GM19239 (cell line): ENCODE measurements at regions not wholly inside any gene's neighbourhood (a gene's known extent, or its start where the extent isn't known, plus 50 kb on each side); places are given as distances from the start of the nearest gene placed in this dataset.

Source experiments
- DNase-seq: peaks from one replicate; pipeline ENCODE4 v3.0.0; 2011; ENCODE audit warnings: low spot score; ENCODE audit not compliant: insufficient read length
- FAIRE-seq: peaks from 2 replicates; lab custom pipeline; 2011; peaks lifted over from hg19 to GRCh38; lab: Jason Lieb, UNC

DNA sequence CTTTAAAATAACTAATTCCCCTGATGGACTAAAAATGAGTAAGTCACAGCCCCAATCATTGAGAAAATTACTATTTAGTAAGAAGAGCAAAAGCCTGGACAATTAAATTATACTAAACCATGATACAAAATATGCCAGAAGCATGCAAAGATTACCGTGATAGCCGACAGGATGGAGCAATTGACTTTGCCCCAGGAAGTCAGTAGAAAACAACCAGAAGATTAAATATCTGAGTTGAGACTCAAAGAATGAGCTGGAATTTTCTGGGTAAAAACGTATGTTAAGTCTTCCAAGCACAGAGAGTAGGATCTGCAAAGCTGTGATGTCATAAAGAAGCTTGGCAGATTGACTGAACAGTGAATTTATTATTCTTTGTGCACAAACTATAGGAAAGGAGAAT is 816.1 kb upstream of the TENM3 start:
- no peak for FAIRE-seq
- no peak for DNase-seq

DNA sequence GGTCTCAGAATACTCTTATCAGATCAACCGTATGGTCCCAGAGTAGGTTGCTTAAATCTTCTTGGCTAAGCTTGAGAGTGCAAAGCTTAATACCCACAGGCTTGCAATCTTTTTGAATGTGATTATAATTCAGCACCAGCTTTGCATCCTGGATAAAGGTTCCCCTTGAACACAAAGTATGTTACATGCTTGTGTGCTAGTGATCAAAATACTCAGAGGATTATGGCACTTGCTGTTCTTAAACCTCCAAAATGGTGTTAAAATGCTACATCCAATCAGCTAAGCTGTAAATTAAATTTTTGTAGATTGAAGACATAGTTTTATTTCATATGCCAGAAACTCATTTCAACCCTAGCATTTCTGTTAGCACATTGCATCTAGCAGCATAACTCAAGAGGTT is 812.2 kb upstream of the TENM3 start:
- FAIRE-seq (no peak), DNase-seq (no peak)

DNA sequence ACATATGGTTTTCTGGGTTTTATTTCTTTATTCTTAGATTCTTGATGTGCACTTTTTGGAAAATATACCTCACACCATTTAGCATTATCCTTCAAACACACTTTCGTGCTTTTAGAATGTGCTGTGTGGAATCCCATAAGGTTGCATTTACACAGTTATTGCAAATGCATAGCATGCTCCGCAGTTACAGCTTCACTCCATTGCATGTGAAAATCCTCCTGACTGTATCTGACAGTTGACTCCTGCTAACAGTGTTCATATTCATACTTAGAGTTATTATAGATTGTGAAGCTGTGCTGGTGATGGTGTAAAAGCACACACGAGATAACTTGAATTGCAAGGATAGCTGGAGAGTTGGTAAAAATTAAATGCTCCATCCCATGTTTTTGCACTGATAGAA is 811.5 kb upstream of the TENM3 start:
- no peak for DNase-seq
- no peak for FAIRE-seq

DNA sequence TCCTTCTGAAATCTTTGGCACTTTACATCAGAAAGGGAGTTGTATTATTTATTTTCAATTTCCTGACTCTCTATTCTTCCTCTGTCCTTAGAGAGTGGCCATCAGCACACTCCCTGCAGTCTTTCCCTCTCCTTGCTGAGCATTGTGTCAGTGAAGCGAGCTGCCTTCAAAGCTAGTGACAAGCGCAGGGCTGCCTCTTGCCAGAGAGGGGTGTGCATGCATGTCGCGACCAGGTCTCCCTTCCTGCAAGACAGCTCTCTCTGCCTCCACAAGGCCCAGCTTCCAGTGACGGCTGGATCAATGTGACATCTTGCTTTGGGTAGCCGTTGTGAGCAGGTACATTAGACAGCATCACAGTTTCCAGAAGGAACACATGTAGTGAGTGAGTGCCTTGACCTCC is 810.9 kb upstream of the TENM3 start:
- no peak for DNase-seq
- no peak for FAIRE-seq

DNA sequence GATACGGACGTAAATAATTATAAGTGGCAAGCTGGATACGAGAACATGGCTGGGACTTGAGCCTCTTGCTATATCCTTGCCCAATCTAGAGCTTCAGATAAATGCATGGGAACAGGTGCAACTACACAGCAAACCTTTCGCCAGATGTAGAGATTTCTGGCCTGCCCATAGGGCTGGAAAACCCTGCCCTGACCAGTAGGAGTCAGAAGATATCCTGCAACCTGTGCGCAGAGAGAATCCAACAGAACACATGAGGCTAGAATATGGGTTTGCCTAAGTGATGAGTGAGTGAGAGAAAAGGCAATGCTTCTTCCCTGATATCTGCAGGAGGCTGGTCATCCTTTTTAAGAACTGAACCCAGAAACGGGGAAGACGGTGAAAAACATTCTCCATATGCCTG is 805.3 kb upstream of the TENM3 start:
- FAIRE-seq (no peak), DNase-seq (no peak)

DNA sequence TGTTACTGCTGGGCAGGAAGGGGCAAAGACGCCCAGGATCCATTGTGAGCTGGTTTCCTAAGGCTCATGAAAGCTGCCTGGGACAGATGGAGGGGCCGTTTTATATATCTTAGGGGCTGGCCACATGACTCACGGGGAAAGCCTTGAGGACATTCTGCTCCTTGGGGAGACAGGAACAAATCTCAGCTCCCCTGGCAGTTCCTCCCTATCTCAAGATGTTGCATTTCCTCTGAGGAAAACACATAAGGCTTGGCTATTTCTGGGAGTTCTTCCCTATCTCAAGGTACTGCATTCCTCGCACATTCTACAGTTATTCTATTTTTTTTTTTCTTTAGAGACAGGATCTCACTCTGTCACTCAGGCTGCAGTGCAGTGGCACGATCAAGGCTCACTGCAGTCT is 804.6 kb upstream of the TENM3 start:
- no peak for DNase-seq
- no peak for FAIRE-seq

DNA sequence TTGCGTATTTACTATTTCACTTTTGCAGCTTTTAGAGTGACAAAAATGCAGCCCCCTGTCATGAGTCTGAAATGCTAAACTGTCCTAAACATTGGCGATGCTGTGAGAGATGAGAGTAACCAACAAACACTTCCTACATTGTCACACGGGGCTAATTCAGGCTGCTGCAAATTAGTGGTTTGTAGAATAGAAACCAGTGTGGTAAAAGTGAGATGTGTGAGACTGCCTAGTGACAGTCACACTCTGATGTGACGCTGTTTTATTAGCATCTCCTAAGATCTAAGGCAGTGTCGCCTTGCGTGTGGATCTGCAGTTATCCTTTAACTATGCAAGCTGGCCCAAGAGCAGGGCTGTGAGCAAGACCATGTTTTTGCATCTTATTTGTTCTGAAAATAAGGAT is 800.2 kb upstream of the TENM3 start:
- no peak for FAIRE-seq

DNA sequence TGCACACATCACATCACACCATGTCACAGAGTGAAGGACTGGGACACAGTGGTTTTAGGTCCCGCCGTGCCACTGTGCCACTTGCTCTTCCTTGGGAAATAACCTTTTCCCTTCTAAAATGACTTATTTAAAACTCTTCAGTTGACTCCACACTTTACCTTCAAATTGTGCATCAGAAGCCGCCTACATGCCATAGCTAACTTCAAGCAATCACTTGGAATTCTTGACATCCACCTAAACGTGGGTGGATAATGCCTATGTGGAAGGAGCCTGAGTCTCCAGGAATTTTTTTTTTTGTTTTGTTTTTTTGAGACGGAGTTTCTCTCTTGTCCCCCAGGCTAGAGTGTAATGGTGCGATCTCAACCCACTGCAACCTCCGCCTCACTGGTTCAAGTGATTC is 777.4 kb upstream of the TENM3 start:
- DNase-seq (no peak), FAIRE-seq (no peak)

More for the DNA sequence above, 800.2 kb upstream of the TENM3 start:
- no peak for DNase-seq

DNA sequence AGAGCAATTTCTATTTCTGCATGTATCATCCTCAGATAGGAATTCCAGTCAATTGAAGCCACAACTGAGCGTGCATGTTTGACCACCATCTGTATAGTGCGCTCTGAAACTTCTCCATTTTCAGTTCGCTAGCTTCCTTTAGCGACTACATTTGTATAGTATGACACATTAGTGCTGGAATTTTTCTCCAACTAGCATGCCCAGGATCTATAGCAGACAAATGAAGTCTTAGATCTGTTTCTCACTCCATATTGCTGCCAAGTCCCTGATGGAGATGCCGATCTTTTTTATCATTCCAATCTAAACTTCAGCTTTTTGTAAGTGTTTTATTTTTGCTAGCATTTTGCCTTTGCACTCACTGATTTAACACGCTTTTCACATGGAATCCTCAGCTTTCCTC is 774.8 kb upstream of the TENM3 start:
- FAIRE-seq: no peak

DNA sequence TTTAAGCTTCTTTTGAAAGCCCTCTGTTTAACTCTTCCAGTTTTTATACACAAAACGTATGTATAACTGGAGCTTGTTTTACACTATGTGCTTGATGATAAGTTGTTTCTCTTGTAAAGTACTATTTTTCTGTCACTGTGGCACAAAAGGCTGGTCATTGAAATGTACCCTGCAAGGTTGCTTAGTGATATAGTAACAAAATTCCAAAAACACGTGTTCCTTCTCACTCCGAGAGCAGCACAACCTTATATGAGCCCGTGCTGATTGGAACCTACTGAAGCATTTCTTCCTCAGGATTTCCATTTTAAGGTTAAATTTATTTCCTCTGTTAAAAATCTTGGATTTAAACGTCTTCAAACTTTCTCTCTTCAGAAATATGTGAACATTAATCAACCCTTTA is 772.9 kb upstream of the TENM3 start:
- FAIRE-seq (no peak), DNase-seq (no peak)

More for the DNA sequence above, 774.8 kb upstream of the TENM3 start:
- no peak for DNase-seq

DNA sequence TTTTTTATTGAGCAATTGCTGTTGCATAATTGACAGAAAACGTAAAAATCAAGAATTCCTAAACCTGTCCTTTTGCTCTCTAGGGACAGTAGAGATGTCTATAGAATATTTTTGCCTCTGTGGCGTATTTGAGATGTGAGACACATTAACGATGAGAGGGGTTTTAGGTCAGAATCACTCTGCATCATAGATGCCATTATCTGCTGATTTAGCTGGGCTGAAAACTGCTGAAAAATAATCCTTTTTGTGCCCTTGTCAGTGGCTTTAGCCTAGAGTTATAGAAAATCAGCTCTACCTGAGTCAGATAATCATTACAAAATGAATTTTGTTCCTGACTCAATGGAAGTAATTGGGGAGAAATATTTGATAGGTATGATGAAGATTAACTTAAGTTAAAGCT is 767.8 kb upstream of the TENM3 start:
- FAIRE-seq (no peak), DNase-seq (no peak)

DNA sequence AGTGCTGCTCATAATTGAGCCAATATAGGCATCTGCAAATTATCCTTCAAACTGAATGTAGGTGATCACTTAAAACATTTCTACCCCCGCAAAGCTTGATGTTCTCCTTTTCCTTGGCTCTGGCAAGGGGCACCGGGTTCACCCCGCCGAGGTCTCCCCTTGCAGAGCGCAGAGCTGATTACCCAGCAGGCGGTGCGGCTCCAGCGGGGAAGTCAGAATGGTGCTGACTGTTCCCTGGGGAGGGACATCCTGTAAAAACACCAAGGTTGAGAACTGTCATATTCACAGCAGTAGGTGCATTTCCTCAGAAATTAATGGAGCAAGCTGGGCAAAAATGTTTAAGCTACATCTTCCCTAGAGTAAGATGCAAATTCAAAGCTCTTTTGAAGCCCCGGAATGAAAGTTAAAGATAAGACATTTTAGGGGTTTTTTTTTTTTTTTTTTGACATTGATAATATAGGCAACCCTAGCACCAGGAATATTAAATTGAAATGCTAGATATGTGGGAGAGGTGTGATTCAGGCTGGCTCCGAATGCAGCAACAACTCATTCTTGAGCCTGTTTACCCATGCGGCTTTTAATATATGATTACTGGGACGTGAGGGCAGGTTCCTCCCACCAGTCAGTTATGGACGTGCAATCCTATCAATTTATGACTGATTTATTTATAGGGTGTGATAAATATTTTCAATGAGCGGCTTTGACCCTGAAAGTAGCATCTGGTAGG is 767.3 kb upstream of the TENM3 start:
- FAIRE-seq (no peak), DNase-seq (no peak)

DNA sequence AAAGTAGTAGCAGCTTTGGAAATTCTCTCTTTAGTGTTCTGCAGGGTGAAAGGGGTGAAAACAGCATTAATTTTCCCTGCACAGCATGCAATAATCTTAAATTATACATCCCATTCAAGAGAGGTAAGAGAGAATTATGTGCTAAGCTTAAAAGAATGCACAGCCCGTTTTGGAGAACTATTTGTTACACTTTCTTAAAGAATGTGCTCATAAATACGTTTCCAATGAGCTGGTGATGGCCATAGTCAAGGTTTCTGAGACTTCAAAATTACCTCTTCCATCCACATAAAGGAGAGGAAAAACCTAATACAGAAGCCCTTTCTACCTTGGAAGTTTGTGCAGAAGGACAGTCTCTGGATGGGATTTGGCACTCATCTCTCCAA is 766.7 kb upstream of the TENM3 start:
- DNase-seq (no peak), FAIRE-seq (no peak)

DNA sequence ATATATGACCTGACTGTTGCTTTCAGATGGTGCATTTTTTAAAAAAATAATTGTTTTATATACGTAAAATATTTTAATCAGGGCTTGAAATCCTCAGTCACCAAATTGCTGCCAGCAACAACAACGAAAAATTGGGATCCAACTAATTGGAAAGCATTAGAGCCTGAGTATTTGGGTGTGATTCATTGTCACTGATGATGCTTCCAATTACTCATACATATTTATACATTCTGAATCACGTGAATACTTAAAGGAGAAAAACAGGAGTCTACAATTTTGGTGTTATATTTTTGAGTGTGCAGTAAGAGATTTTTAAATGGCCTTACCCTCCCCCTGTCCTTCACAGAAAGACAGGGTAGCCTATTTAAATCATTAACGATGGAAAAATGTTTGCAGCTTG is 765.6 kb upstream of the TENM3 start:
- DNase-seq (no peak), FAIRE-seq (no peak)

DNA sequence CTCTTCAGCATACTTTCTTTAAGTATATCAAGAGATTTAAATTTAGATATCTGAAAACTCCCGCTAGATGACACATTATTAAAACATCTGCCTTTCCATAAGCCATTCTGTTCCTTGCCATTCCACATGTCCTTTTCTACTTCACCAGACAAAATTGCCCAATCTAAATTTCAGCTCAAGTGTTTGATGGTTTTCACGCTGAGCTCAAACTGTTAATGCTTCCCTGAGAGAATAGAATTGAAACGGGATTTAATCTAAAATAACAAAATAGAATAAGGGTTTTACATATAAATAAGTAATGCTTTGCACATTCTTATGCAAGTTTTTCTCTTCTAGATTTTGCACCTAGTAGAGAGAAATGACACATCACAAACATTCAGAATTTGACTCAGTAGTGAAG is 764.5 kb upstream of the TENM3 start:
- no peak for DNase-seq

DNA sequence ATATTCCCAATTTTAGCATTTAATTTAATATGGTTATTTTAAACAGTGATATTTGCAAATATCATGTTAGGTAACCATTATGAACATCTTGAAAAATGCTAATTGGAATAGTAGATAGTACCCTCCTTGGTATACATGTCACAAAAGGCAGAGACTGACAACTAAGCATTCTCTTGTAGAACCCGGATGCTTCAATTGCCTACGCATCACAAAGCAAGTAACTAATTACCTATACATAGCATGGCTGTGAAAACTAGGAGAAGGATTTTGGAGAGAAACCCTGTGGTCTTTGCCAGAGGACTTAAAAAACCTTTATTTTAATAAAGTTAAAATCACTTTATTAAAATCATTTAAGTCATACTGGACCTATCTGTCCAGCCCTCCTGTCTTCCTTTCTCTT is 764.1 kb upstream of the TENM3 start:
- FAIRE-seq (no peak), DNase-seq (no peak)

More for the DNA sequence above, 764.5 kb upstream of the TENM3 start:
- no peak for FAIRE-seq

DNA sequence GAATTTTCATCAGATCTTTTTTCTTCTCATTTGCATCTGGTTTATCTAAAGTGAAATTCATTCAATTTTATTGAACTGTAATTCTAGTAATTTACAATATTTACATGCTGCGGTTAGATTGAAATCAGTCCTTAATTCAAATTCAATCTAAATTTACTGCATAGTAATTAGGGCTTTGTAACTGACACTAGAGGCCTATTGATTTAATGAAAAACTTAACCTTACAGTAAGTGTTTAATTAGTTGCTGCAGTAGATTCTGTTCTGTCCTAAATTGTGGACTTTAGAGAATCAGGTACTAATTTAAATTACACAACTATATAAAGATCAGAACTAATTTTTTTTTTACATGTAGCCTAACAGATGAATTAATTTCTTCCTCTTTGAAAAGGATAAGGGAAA is 758.8 kb upstream of the TENM3 start:
- no peak for FAIRE-seq
- DNase-seq: no peak

DNA sequence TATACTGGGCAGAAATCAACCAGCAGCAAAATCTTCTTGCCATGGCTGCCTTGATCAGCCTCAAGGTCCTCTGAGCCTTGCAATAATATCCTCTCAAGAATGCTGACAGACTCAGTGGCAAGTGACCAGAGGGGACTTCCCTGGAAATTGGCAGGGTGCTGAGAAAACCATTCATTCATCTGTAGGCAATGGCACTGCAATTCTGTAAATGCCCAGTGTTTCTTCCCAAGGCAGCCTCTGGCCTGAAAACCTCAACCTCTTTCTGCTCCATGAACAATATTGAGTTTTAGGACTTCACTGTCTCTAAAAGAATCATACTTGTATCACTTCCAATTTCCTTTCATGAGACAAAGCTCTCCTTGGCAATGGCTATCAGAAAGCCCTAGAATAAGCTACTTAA is 754.3 kb upstream of the TENM3 start:
- DNase-seq (no peak), FAIRE-seq (no peak)

DNA sequence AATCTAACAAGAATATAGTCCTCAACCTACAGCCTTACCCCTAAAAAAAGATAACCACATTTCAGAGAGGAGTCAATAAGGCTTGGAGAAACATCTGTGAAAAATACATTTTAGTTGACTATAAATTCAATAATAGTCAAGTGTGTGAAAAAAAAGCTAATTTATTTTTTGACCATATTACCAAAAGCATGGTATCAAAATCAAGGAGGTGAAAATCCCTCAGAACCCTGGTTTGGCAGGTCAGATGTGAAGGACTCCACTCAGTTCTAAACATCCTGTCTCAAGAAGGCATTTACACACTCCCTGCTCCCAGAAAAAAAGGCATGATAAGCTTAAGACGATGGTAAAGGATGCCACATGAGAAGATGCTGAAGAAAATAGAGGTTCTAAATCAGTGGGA is 745.1 kb upstream of the TENM3 start:
- DNase-seq (no peak), FAIRE-seq (no peak)

DNA sequence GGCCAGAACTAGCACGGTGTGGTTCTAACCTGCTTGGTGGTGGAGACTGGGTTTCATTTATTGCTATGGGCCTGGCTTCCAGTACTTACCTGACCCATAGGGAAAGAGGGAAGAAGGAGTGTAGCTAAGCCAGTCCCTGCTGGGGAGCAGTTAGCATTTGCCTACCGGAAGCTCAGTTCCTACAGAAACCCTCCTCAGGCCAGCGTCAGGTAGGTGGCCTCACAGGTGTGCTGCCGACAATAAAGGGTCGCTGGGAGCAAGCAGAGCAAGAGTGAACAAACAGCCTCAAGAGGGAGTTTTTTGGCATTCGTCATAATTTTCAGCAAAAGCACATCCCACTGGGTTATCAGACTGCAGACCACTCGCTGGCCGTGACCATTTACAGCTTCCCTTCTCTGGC is 740.6 kb upstream of the TENM3 start:
- FAIRE-seq (no peak), DNase-seq (no peak)

DNA sequence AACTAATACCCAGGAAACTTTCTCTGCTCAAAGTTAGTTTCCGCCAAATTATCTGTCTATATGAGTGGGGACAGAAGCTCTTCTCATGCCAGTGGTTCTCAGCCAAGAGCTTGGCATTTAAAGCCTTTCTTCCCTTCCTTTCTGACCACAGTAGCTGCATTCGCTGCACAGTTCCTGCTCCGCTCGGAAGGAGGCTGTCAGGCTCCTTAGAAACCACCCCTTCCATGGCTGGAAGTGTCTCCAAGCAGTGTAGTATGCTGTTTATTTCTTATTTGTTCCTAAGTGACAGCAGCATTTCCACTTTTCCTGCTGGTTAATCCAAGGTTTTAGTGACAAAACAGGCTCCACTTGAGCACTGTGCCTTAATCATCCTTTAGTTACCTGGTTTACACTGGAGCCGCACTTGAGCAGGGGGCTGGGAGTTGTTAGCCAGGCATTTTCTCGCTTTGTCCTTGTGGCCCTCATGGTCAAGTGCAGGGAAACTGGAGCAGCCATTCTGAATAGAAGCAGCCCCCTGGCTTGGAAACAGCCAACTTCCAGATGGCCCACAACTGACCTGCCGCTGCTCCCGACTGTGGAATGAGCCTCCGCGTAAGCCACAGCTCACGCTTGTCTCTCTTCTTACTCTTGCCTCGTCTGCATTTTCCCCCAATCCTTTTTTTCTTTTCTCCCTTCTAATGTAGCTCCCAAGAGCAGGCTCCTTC is 739.4 kb upstream of the TENM3 start:
- FAIRE-seq (no peak), DNase-seq (no peak)

DNA sequence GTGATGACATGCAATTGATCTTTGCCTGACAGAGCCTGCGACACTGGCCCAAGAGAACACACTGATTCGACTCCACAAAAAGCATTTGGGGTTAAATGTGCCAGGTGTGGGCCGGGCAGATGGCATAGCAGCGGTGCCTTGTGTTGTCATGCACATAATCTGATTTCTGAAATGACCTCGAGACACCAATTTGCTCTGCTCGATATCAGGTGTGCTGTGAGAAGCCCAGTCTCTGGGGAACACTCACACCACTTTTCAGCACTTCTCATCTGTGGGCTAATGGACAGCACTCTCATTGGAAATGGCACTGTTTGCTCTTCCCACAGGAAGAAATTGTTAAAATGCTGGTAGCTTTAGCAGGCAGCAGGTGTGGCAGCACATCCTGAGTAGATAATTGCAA is 738.3 kb upstream of the TENM3 start:
- FAIRE-seq: no peak
- DNase-seq: no peak
